CD14-positive monocyte (primary cell): ENCODE measurements at regions not wholly inside any gene's neighbourhood (a gene's known extent, or its start where the extent isn't known, plus 50 kb on each side); places are given as distances from the start of the nearest gene placed in this dataset.

ENCODE experiments used
- DNase-seq, 3 donors: peaks; one replicate each; pipeline ENCODE4 v3.0.0-alpha.2; 2011 to 2022
- H2AFZ ChIP-seq: 2 replicates; pipeline ENCODE4 v1.6.0; 2012; ENCODE audit warnings: mild to moderate bottlenecking, low read depth, low read length, inconsistent platforms; ENCODE audit not compliant: insufficient read depth, poor library complexity, severe bottlenecking
- H3K27ac ChIP-seq, 2 donors: 1 replicate in 1 of 2; 2 replicates in 1 of 2; pipeline ENCODE4 v1.5.1; 2012 to 2013; ENCODE audit warnings: low read length in 2 of 2, control low read depth in 1 of 2, inconsistent platforms in 1 of 2, low read depth in 1 of 2, mild to moderate bottlenecking in 1 of 2
- H3K27me3 ChIP-seq, 2 donors: one replicate each; pipeline versions ENCODE4 v1.6.0 to v1.6.1; 2011 to 2013; ENCODE audit warnings: low read length in 2 of 2; ENCODE audit not compliant: control insufficient read depth in 2 of 2, insufficient read depth in 2 of 2
- H3K36me3 ChIP-seq, 2 donors: replicated peaks in 1 of 2; 1 replicate in 1 of 2; 2 replicates in 1 of 2; pipeline versions ENCODE4 v1.5.1 to v1.6.1; 2012 to 2013; ENCODE audit warnings: low read length in 2 of 2, control low read depth in 1 of 2, inconsistent platforms in 1 of 2, mild to moderate bottlenecking in 1 of 2; ENCODE audit not compliant: insufficient read depth in 2 of 2, control insufficient read depth in 1 of 2
- H3K4me1 ChIP-seq, 2 donors: 1 replicate in 1 of 2; 2 replicates in 1 of 2; pipeline versions ENCODE4 v1.5.1 to v1.6.1; 2012 to 2013; ENCODE audit warnings: low read length in 2 of 2, control low read depth in 1 of 2, inconsistent platforms in 1 of 2, mild to moderate bottlenecking in 1 of 2, moderate library complexity in 1 of 2; ENCODE audit not compliant: insufficient read depth in 2 of 2, control insufficient read depth in 1 of 2
- H3K4me2 ChIP-seq: replicated peaks from 2 replicates; pipeline ENCODE3; 2012; ENCODE audit warnings: low read length, moderate library complexity, mild to moderate bottlenecking; ENCODE audit not compliant: poor library complexity, severe bottlenecking; ENCODE audit errors: extremely low read depth
- H3K4me3 ChIP-seq, 3 experiments: fragments of 200-600 bp in 1 of 3; sonication (generic) in 1 of 3; replicated peaks in 1 of 3; 1 replicate in 2 of 3; 2 replicates in 1 of 3; pipeline ENCODE4 v1.5.1; 2011 to 2013; ENCODE audit warnings: low read length in 3 of 3, mild to moderate bottlenecking in 3 of 3, control low read depth in 2 of 3, low read depth in 2 of 3, inconsistent platforms in 1 of 3, moderate library complexity in 1 of 3
- H3K79me2 ChIP-seq: 2 replicates; pipeline ENCODE4 v1.6.0; 2012; ENCODE audit warnings: mild to moderate bottlenecking, control low read depth, inconsistent platforms, low read length, moderate library complexity; ENCODE audit not compliant: insufficient read depth
- H3K9ac ChIP-seq: 2 replicates; pipeline ENCODE4 v1.6.0; 2017; ENCODE audit warnings: low read length, mild to moderate bottlenecking; ENCODE audit not compliant: insufficient read depth, poor library complexity, severe bottlenecking
- H3K9me3 ChIP-seq, 2 donors: replicated peaks in 1 of 2; 1 replicate in 1 of 2; 2 replicates in 1 of 2; pipeline versions ENCODE4 v1.5.1 to v1.6.1; 2012 to 2013; ENCODE audit warnings: low read length in 2 of 2, control low read depth in 1 of 2; ENCODE audit not compliant: control insufficient read depth in 1 of 2, insufficient read depth in 1 of 2
- H4K20me1 ChIP-seq: 2 replicates; pipeline ENCODE4 v1.6.0; 2012; ENCODE audit warnings: mild to moderate bottlenecking, low read length, control low read depth, moderate library complexity; ENCODE audit not compliant: insufficient read depth
- H3K27ac Mint-ChIP-seq, 7 donors: one replicate each; pipeline ENCODE4 v1.8.0; 2020; ENCODE audit warnings: mild to moderate bottlenecking in 7 of 7, mixed read lengths in 7 of 7, moderate library complexity in 6 of 7, inconsistent platforms in 2 of 7
- H3K27me3 Mint-ChIP-seq, 3 donors: one replicate each; pipeline ENCODE4 v1.8.0; 2021 to 2022; ENCODE audit warnings: low read depth in 3 of 3, mild to moderate bottlenecking in 3 of 3, mixed read lengths in 3 of 3, moderate library complexity in 3 of 3, inconsistent platforms in 1 of 3
- H3K36me3 Mint-ChIP-seq, 2 donors: one replicate each; pipeline ENCODE4 v1.8.0; 2020; ENCODE audit warnings: mixed read lengths in 2 of 2, inconsistent platforms in 1 of 2, mild to moderate bottlenecking in 1 of 2
- H3K4me1 Mint-ChIP-seq: one replicate; pipeline ENCODE4 v1.8.0; 2020; ENCODE audit warnings: mild to moderate bottlenecking, mixed read lengths
- H3K4me3 Mint-ChIP-seq, 2 donors: one replicate each; pipeline ENCODE4 v1.8.0; 2020; ENCODE audit warnings: mild to moderate bottlenecking in 2 of 2, mixed read lengths in 2 of 2, moderate library complexity in 1 of 2
- H3K9me3 Mint-ChIP-seq, 7 donors: one replicate each; pipeline ENCODE4 v1.8.0; 2020 to 2022; ENCODE audit warnings: mixed read lengths in 7 of 7, mild to moderate bottlenecking in 6 of 7, moderate library complexity in 6 of 7, inconsistent platforms in 2 of 7
- WGBS: methylation state at CpG from one replicate; pipeline ENCODE4 v1.1.5; 2013; ENCODE audit warnings: missing lambda C conversion rate; ENCODE audit not compliant: insufficient coverage; 5-methylcytosine and 5-hydroxymethylcytosine counted together
- intact Hi-C, 2 donors: fragments of 100-400 bp; cut with micrococcal nuclease; formaldehyde crosslinking; loops; one replicate each; pipeline versions ENCODE4 v1.15.0 to v1.15.1; 2023
- TF ChIP-seq, protein P1 (sequence below): fragments of 200-600 bp; IDR thresholded peaks from one replicate; pipeline ENCODE4 v1.8.0; 2022; ENCODE audit warnings: antibody characterized with exemption, mild to moderate bottlenecking

DNA sequence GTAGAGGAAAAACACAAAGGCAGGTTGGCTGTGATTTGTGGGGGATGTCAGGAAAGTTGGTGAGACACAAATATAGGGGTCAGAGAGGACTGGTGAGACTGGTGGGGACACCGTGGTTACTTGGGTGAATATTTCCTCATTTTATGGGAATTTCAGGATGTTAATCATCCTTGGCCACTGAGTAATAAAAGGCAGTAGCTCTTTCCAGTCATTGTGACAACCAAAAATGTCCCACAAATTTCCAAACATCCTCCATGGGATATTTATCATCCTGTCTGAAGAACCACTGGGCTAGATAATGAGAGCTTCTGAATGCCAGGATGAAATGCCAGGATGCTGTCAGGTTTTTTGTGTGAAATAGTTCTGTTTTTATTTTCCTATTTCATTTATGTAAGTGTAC is 374.1 kb downstream of the CD109 start:
- Histone ChIP-seq H3K79me2 (no peaks in the 10 kb centered on the region), H2AFZ (no peak overlapping the region), H3K4me2 (no peak overlapping the region), H3K36me3 (no peaks in the 10 kb centered on the region), H3K4me3 (no peak overlapping the region), H3K27me3 (peaks cover 0 to 2% of the 10 kb centered on the region in 2 donors), H4K20me1 (no peaks in the 10 kb centered on the region), H3K9me3 (no peaks in the 10 kb centered on the region), H3K27ac (no peak overlapping the region), H3K4me1 (no peaks in the 10 kb centered on the region), H3K9ac (no peak overlapping the region)
- H3K4me3 Mint-ChIP-seq: no peak overlapping the region
- H3K36me3 Mint-ChIP-seq: no peaks in the 10 kb centered on the region
- TF ChIP-seq, protein P1, sequence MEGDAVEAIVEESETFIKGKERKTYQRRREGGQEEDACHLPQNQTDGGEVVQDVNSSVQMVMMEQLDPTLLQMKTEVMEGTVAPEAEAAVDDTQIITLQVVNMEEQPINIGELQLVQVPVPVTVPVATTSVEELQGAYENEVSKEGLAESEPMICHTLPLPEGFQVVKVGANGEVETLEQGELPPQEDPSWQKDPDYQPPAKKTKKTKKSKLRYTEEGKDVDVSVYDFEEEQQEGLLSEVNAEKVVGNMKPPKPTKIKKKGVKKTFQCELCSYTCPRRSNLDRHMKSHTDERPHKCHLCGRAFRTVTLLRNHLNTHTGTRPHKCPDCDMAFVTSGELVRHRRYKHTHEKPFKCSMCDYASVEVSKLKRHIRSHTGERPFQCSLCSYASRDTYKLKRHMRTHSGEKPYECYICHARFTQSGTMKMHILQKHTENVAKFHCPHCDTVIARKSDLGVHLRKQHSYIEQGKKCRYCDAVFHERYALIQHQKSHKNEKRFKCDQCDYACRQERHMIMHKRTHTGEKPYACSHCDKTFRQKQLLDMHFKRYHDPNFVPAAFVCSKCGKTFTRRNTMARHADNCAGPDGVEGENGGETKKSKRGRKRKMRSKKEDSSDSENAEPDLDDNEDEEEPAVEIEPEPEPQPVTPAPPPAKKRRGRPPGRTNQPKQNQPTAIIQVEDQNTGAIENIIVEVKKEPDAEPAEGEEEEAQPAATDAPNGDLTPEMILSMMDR: no peak
- H3K27ac Mint-ChIP-seq: peak overlapping the region in 1 of 7 donors; percentile 14
- H3K9me3 Mint-ChIP-seq: peaks cover 0 to 2% (median 0%) of the 10 kb centered on the region in 7 donors
- intact Hi-C loops: no loop called here
- DNase-seq: no peak
- H3K27me3 Mint-ChIP-seq: peaks cover 3 to 10% (median 3%) of the 10 kb centered on the region in 3 donors
- no CpG with 5 or more reads among the region's 1 CpG for WGBS
- H3K4me1 Mint-ChIP-seq: no peaks in the 10 kb centered on the region

DNA sequence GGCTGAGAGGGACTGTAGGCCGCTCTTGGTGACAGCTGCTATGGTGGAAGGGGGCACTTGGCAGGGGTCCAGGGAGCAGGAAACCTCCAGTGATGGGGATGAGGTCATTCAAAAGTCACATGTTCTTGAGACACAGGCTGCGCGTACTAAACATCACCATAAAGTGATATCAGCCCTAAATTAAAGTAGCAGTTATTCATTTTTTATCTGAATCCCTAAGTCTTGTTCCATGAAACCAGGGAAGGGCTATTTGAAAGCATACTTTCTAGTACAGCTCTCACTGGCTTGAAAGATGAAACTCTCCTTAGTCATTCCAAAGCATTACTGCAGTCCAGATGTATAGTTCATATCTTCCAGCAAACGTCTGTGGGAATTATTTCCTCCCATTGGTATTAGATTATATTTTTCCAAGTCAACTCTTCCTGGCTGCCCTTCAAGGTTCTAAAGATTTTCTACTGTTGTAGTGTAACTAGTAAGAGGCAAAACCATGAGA is 373.1 kb downstream of the CD109 start:
- Histone ChIP-seq H3K9me3 (no peaks in the 10 kb centered on the region), H3K36me3 (no peaks in the 10 kb centered on the region), H3K9ac (no peak overlapping the region), H3K27ac (no peak overlapping the region), H4K20me1 (no peaks in the 10 kb centered on the region), H3K4me1 (no peaks in the 10 kb centered on the region), H3K27me3 (peaks cover 0 to 2% of the 10 kb centered on the region in 2 donors), H3K4me2 (no peak overlapping the region), H2AFZ (no peak overlapping the region), H3K4me3 (no peak overlapping the region), H3K79me2 (no peaks in the 10 kb centered on the region)
- no peak for DNase-seq
- Mint-ChIP-seq H3K4me3 (no peak overlapping the region), H3K27ac (no peak overlapping the region), H3K4me1 (no peaks in the 10 kb centered on the region), H3K36me3 (no peaks in the 10 kb centered on the region), H3K9me3 (peaks cover 0 to 2% (median 0%) of the 10 kb centered on the region in 7 donors), H3K27me3 (peaks cover 3 to 10% (median 3%) of the 10 kb centered on the region in 3 donors)
- 100% methylated on average over 1 of the region's 4 CpGs for WGBS
- intact Hi-C loops: no loop called here
- TF ChIP-seq, protein P1: no peak
